MM.1S (cell line): ENCODE measurements at regions not wholly inside any gene's neighbourhood (a gene's known extent, or its start where the extent isn't known, plus 50 kb on each side); places are given as distances from the start of the nearest gene placed in this dataset.

Experiments used
- EZH2phosphoT487 ChIP-seq: fragments of 300-600 bp; sonication (generic); IDR thresholded peaks from 2 replicates; pipeline ENCODE4 v1.6.1; 2018; ENCODE audit warnings: antibody characterized with exemption, low read length
- TF ChIP-seq, protein P1 (sequence below): fragments of 300-600 bp; sonication (generic); IDR thresholded peaks from 2 replicates; pipeline ENCODE4 v1.5.1; 2016; ENCODE audit warnings: antibody characterized with exemption, low read length, mixed read lengths

DNA sequence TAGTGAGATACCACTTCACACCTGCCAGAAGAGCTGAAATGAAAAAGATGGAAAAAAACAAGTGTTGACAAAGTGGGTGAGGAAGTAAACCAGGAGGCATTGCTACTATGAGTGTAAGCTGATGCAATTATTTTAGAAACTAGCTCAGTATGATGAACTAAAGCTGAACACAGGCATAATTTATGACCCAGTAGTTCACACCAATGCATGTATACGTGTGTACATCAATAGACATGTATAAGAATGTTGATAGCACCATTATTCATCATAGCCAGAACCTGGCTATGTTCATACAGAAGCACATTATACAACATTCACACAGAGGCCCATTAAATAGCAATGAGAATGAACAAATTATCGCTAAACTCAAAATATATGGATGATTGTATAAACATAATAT lies 83.1 kb upstream of the SPOPL start:
- TF ChIP-seq, protein P1, sequence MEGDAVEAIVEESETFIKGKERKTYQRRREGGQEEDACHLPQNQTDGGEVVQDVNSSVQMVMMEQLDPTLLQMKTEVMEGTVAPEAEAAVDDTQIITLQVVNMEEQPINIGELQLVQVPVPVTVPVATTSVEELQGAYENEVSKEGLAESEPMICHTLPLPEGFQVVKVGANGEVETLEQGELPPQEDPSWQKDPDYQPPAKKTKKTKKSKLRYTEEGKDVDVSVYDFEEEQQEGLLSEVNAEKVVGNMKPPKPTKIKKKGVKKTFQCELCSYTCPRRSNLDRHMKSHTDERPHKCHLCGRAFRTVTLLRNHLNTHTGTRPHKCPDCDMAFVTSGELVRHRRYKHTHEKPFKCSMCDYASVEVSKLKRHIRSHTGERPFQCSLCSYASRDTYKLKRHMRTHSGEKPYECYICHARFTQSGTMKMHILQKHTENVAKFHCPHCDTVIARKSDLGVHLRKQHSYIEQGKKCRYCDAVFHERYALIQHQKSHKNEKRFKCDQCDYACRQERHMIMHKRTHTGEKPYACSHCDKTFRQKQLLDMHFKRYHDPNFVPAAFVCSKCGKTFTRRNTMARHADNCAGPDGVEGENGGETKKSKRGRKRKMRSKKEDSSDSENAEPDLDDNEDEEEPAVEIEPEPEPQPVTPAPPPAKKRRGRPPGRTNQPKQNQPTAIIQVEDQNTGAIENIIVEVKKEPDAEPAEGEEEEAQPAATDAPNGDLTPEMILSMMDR: no peak
- no peak for TF ChIP-seq EZH2phosphoT487
